DOHH2 (cell line): ENCODE measurements at regions not wholly inside any gene's neighbourhood (a gene's known extent, or its start where the extent isn't known, plus 50 kb on each side); places are given as distances from the start of the nearest gene placed in this dataset.

ENCODE experiments used
- EZH2phosphoT487 ChIP-seq: fragments of 200-600 bp; sonication (generic); IDR thresholded peaks from 2 replicates; pipeline ENCODE4 v1.6.1; 2017; ENCODE audit warnings: borderline replicate concordance, mild to moderate bottlenecking, antibody characterized with exemption, low read length, moderate library complexity, mixed read lengths
- TF ChIP-seq, protein P1 (sequence below): fragments of 200-600 bp; sonication (generic); IDR thresholded peaks from one replicate; pipeline ENCODE4 v1.5.1; 2014; ENCODE audit warnings: antibody characterized with exemption, mild to moderate bottlenecking, low read depth, low read length; ENCODE audit not compliant: poor library complexity, severe bottlenecking

DNA sequence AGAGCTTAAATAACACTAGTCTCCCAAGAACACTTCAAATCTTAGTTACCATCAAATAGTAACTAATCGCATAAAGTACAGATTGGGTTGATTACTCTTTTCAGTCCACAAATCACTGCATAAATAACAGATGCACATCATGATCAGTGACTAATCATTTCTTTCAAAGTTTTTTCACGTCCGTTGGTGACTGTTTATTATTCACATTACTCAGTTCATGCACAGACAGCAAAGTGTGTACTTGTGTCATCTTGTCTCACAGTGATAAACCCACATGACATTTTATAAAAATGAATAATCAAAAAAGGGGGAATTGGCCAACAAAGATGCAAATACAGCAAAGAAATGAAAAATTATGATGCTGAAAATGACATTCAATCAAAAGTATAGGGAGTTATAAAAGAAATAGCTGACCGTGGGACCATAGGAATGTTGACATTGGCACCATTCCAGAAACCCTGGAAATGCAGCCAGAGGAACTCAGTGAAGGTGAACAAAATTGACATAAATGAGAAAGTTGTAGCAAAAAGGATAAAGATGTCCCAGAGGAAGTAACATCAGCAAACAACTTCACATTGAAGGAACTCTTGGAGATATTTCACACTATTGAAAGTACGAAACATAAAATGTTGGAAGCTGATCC, 161.5 kb downstream of the SOX3 start:
- TF ChIP-seq, protein P1, sequence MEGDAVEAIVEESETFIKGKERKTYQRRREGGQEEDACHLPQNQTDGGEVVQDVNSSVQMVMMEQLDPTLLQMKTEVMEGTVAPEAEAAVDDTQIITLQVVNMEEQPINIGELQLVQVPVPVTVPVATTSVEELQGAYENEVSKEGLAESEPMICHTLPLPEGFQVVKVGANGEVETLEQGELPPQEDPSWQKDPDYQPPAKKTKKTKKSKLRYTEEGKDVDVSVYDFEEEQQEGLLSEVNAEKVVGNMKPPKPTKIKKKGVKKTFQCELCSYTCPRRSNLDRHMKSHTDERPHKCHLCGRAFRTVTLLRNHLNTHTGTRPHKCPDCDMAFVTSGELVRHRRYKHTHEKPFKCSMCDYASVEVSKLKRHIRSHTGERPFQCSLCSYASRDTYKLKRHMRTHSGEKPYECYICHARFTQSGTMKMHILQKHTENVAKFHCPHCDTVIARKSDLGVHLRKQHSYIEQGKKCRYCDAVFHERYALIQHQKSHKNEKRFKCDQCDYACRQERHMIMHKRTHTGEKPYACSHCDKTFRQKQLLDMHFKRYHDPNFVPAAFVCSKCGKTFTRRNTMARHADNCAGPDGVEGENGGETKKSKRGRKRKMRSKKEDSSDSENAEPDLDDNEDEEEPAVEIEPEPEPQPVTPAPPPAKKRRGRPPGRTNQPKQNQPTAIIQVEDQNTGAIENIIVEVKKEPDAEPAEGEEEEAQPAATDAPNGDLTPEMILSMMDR = no peak
- TF ChIP-seq EZH2phosphoT487 = no peak
